HG03159 (cell line): ENCODE measurements at regions not wholly inside any gene's neighbourhood (a gene's known extent, or its start where the extent isn't known, plus 50 kb on each side); places are given as distances from the start of the nearest gene placed in this dataset.
"Not testable (repeated sequence)": the region's sequence is repeated elsewhere in the genome, so short reads cannot be mapped to it uniquely, and the experiment has no call there.

ENCODE experiments used
- ATAC-seq: cut with Tn5 transposase; IDR thresholded peaks from one replicate; pipeline ENCODE4 v1.9.1; 2021; ENCODE audit warnings: mild to moderate bottlenecking, moderate library complexity; ENCODE audit not compliant: unreplicated experiment

- ATAC-seq: no peak
These were observed 81.4 kb upstream of the HES1 start for GRCh38 chr3:194054540-194054939.

GRCh38 chr3:194054961-194055360 lies 81.0 kb upstream of the HES1 start:
- ATAC-seq: no peak

- not testable (repeated sequence) for ATAC-seq
These were observed 79.6 kb upstream of the HES1 start for GRCh38 chr3:194056323-194056722.

- ATAC-seq: no peak
These were observed 79.1 kb upstream of the HES1 start for GRCh38 chr3:194056731-194057415.

GRCh38 chr3:194057570-194058188 lies 78.3 kb upstream of the HES1 start:
- ATAC-seq: peak; percentile 7

- peak; percentile 74 for ATAC-seq
These were observed 77.8 kb upstream of the HES1 start for GRCh38 chr3:194058189-194058571.

- ATAC-seq: no peak
These were observed 77.2 kb upstream of the HES1 start for GRCh38 chr3:194058753-194059152.

- ATAC-seq: no peak
These were observed 74.4 kb upstream of the HES1 start for GRCh38 chr3:194061421-194062030.

GRCh38 chr3:194062830-194063229 lies 73.1 kb upstream of the HES1 start:
- ATAC-seq: no peak

- ATAC-seq: no peak
These were observed 71.3 kb upstream of the HES1 start for GRCh38 chr3:194064380-194065332.

- not testable (repeated sequence) for ATAC-seq
These were observed 68.6 kb upstream of the HES1 start for GRCh38 chr3:194067327-194067726.

- ATAC-seq: no peak
These were observed 68.0 kb upstream of the HES1 start for GRCh38 chr3:194067949-194068362.

- no peak for ATAC-seq
These were observed 66.3 kb upstream of the HES1 start for GRCh38 chr3:194069421-194070219.

GRCh38 chr3:194070220-194070633 lies 65.7 kb upstream of the HES1 start:
- ATAC-seq: no peak

GRCh38 chr3:194070634-194071409 lies 65.1 kb upstream of the HES1 start:
- ATAC-seq: peak; percentile 93

- no peak for ATAC-seq
These were observed 63.9 kb upstream of the HES1 start for GRCh38 chr3:194072097-194072428.

- no peak for ATAC-seq
These were observed 63.2 kb upstream of the HES1 start for GRCh38 chr3:194072691-194073279.

GRCh38 chr3:194073926-194074325 lies 62.0 kb upstream of the HES1 start:
- no peak for ATAC-seq

- ATAC-seq: no peak
These were observed 60.8 kb upstream of the HES1 start for GRCh38 chr3:194075088-194075615.
